GM21515 (cell line): ENCODE measurements at regions not wholly inside any gene's neighbourhood (a gene's known extent, or its start where the extent isn't known, plus 50 kb on each side); places are given as distances from the start of the nearest gene placed in this dataset.

ENCODE experiments used
- ATAC-seq: cut with Tn5 transposase; IDR thresholded peaks from one replicate; pipeline ENCODE4 v1.9.1; 2021; ENCODE audit not compliant: unreplicated experiment

- no peak for ATAC-seq
Measured at GRCh38 chr20:39146394-39146793, 184.2 kb downstream of the DHX35 start.

DNA sequence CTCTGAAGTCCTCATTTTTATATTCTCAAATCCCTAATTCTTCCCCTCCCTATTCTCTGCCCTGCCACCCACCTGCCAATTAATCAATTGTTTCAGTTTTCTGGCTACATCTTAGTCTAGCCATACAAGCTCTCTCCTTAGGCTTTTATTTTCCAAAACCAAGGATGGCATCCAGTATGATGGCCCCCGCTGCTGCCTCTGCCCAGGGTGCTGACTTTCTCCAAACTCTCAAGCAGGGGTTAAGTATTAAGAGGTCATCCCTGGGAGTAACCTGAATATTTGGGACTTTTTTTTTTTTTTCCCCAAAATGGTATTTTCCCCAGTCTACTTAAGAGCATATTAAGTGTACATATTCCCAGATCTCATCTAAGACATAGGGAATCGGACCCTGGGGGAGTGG lies 183.8 kb downstream of the DHX35 start:
- ATAC-seq = no peak

GRCh38 chr20:39144757-39145156 lies 182.6 kb downstream of the DHX35 start:
- ATAC-seq = no peak

GRCh38 chr20:39142407-39143096 lies 180.4 kb downstream of the DHX35 start:
- ATAC-seq = no peak

DNA sequence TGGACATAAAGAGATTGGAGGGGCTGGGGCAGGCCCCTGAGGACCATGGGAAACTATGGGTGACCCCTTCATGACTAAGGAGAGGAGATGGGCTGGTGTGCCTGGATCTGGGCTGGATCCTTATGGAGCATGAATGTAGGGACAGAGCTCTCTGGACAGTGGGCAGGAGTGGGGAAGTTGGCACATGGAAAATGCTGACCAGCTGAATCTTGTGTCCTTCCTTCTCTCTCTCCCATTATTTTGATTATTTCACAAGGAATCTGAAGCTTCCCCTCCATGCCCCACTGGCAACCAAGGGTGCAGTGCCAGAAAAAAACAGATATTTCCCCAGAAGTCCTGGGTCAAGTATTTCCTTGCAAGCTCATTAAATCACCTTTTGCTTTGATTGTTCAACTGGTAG lies 175.2 kb downstream of the DHX35 start:
- ATAC-seq = no peak

GRCh38 chr20:39136798-39137197 lies 174.7 kb downstream of the DHX35 start:
- no peak for ATAC-seq

- ATAC-seq = no peak
Measured at GRCh38 chr20:39135885-39136544, 173.9 kb downstream of the DHX35 start.

GRCh38 chr20:39133201-39133600 lies 171.1 kb downstream of the DHX35 start:
- no peak for ATAC-seq

DNA sequence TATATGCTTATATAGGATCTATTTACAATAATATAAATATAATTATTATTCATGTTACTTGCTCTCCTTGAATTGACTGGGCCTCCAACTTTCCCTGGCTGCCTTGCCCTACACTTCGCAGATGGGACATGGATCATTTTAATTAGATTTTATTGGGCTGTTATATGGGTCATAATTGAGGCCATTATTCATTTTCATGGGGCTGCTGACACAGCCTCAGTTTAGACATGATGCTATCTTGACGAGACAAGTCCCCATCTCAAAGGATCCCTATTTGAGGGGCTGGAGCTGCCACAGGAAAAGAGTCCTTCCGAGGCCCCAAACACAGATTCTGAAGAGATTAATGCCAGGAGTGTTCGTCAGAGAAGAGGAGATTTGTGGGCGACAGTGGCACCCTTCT lies 170.4 kb downstream of the DHX35 start:
- ATAC-seq = no peak

GRCh38 chr20:39132093-39132492 lies 169.9 kb downstream of the DHX35 start:
- no peak for ATAC-seq

GRCh38 chr20:39130627-39131026 lies 168.5 kb downstream of the DHX35 start:
- no peak for ATAC-seq

DNA sequence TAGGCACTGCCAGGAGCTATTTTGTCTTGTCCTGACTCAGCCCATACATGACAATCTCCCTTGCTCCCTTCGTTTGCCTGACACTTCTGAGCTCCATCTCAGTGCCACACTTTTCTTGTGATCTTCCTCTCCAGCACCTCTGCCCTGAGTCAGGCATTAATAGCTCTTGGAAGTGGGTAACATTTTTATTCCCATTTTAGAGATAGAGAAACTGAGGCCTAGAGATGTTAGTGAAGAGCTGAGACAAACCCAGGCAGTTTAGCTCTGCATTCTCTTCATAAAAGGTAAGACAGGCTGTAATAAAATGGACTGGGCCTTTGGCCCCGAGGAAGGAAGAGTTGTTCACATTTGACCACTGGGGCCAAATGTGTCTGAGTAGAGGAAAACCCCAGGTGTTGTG lies 167.4 kb downstream of the DHX35 start:
- ATAC-seq = no peak

- ATAC-seq = no peak
Measured at GRCh38 chr20:39124064-39124463, 161.9 kb downstream of the DHX35 start.

- ATAC-seq = no peak
Measured at GRCh38 chr20:39123185-39123557, 161.0 kb downstream of the DHX35 start.

- no peak for ATAC-seq
Measured at GRCh38 chr20:39117491-39117890, 155.3 kb downstream of the DHX35 start.

GRCh38 chr20:39116020-39116419 lies 153.9 kb downstream of the DHX35 start:
- no peak for ATAC-seq

DNA sequence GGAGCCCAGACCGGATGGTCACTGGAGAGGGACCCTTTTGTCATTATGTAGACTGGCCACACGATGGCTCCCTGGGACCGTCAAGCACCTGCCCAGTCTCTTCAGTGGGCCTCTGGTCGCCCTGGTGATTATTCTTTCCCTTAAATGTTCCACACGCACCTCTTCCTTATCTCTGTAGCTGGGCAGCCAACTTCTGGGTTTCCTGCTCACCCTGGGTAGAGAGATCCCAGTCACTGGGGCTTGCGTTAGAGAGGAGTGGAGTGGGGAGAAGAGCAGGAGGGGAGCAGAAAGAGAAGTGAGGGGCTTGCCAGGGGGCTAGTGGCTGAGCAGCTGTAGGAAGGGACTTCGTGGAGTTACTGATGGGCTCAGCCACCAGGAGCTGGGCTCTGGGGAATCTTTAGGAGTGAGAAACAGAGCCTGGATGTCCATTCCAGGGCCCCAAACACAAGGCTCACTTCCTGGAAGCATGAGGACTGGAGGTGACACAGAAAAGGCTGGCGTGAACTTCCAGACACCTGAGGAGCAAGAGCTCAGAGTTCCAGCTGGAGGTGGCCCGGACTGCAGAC lies 150.1 kb downstream of the DHX35 start:
- ATAC-seq = no peak

GRCh38 chr20:39111359-39112177 lies 149.4 kb downstream of the DHX35 start:
- no peak for ATAC-seq

DNA sequence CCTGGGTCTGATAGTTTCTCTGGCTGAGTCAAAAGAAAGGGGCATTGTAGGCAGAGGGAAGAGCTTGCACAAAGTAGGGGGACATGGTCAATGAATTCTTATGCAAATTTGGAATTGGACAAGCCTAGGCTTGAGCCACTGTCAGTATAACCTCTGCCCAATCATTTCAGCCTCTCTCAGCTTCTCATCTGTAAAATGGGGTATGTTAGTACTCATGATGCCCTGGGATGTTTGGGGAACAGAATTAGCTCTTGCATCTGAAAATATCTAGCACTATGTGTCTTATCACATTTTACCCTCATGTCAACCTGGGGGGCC lies 148.6 kb downstream of the DHX35 start:
- ATAC-seq = no peak

- ATAC-seq = no peak
Measured at GRCh38 chr20:39109933-39110818, 148.0 kb downstream of the DHX35 start.

DNA sequence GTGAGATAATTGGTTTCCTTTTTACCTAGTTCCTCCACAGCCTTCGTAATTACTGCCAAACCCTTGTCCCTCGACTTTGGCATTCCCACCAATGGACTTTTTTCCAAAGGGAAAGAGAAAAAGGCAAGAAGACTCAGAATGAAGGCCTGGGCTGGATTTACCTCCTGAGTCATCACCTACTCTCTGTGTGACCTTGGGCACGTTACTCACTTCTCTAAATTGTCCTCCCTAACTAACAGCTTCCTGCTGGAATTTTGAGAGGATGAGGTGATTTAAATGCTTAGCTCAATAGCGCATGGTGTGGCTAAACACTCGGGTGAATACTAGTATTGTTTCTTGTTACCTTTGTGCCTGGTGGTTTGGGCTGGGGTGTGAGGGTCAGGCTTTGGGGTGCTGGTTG lies 146.6 kb downstream of the DHX35 start:
- no peak for ATAC-seq
